GM20000 (cell line): ENCODE measurements at regions not wholly inside any gene's neighbourhood (a gene's known extent, or its start where the extent isn't known, plus 50 kb on each side); places are given as distances from the start of the nearest gene placed in this dataset.
"Not testable (repeated sequence)": the region's sequence is repeated elsewhere in the genome, so short reads cannot be mapped to it uniquely, and the experiment has no call there.

Experiments
- DNase-seq: peaks from one replicate; pipeline ENCODE4 v3.0.0; 2012; ENCODE audit warnings: low spot score
- TF ChIP-seq, protein P1 (sequence below): IDR thresholded peaks from 2 replicates; pipeline ENCODE4 v1.5.1; 2012; ENCODE audit warnings: mild to moderate bottlenecking, control low read depth; ENCODE audit errors: extremely low read depth, missing control alignments

GRCh38 chr21:28126521-28127174, 866.0 kb downstream of the LTN1 start:
- no peak for DNase-seq
- TF ChIP-seq, protein P1, sequence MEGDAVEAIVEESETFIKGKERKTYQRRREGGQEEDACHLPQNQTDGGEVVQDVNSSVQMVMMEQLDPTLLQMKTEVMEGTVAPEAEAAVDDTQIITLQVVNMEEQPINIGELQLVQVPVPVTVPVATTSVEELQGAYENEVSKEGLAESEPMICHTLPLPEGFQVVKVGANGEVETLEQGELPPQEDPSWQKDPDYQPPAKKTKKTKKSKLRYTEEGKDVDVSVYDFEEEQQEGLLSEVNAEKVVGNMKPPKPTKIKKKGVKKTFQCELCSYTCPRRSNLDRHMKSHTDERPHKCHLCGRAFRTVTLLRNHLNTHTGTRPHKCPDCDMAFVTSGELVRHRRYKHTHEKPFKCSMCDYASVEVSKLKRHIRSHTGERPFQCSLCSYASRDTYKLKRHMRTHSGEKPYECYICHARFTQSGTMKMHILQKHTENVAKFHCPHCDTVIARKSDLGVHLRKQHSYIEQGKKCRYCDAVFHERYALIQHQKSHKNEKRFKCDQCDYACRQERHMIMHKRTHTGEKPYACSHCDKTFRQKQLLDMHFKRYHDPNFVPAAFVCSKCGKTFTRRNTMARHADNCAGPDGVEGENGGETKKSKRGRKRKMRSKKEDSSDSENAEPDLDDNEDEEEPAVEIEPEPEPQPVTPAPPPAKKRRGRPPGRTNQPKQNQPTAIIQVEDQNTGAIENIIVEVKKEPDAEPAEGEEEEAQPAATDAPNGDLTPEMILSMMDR: no peak

- TF ChIP-seq, protein P1: no peak
- no peak for DNase-seq
These were observed 868.1 kb downstream of the LTN1 start for GRCh38 chr21:28124541-28124940.

DNA sequence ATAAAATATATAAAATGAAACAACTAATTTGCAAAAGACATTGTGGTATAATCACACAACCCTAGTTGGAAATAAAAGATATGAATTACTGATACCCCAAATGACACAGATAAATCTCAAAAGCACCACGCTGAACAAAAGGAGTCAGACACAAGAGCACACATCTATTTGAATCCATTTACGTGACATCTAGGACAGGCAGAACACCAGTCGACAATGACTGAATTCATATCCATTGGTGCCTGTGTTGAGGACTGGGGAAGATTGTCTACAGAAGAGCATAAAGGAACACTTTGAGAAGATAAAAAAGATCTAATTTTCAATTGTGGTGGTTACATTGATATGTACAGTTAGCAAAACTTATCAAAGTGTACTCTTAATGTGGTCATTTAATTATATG, 874.1 kb downstream of the LTN1 start:
- TF ChIP-seq, protein P1: no peak
- no peak for DNase-seq

GRCh38 chr21:28114986-28115385, 877.7 kb downstream of the LTN1 start:
- not testable (repeated sequence) for DNase-seq

DNA sequence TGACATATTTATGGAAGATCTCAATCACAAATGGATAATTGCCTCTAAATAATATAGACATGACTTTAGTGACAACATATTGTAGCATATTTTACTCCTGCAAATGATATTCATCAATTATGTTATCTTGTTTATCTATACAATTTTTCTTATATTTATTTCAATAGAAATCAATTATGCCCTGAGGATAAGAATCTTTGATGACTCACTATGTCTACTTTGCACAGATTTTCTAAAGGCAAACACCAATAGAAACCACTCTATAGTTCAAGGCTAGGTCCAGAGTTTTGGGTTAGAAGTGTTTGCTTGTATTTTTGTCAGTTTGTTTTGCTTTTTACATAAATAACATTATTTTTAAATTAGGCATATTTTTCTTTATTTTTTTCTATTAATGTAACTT, 879.0 kb downstream of the LTN1 start:
- no peak for DNase-seq
- TF ChIP-seq, protein P1: no peak

DNA sequence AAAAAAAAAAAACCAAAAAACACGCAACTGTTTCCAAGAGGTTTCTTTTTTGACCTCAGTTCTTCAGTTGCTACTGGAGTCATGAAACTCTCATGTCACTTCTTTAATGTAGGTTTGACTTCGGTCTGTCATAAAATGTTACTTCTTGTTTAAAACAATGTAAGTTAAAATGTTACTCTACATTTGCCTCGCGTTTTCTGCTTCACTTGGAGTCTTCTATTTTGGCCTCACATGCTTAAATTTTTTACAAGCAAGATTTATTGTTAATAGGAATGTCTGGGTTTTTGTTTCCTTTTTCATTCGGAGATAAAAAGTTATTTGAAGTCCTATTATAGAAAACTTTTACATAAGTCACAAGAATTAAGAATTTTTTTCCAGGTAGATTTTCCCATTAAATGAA, 880.2 kb downstream of the LTN1 start:
- TF ChIP-seq, protein P1: no peak
- DNase-seq: no peak

GRCh38 chr21:28111151-28111619, 881.5 kb downstream of the LTN1 start:
- no peak for DNase-seq
- TF ChIP-seq, protein P1: no peak

- TF ChIP-seq, protein P1: no peak
- no peak for DNase-seq
These were observed 882.0 kb downstream of the LTN1 start for GRCh38 chr21:28110716-28111115.
